IPS-15b (cell line): ENCODE measurements at regions not wholly inside any gene's neighbourhood (a gene's known extent, or its start where the extent isn't known, plus 50 kb on each side); places are given as distances from the start of the nearest gene placed in this dataset.
"Not testable (repeated sequence)": the region's sequence is repeated elsewhere in the genome, so short reads cannot be mapped to it uniquely, and the experiment has no call there.

Experiments
- H3K27me3 ChIP-seq: one replicate; pipeline ENCODE4 v1.6.1; 2013; ENCODE audit warnings: low read length; ENCODE audit not compliant: control insufficient read depth, insufficient read depth
- H3K36me3 ChIP-seq: one replicate; pipeline ENCODE4 v1.6.1; 2013; ENCODE audit warnings: low read length; ENCODE audit not compliant: control insufficient read depth, insufficient read depth
- H3K4me1 ChIP-seq: one replicate; pipeline ENCODE4 v1.6.1; 2013; ENCODE audit warnings: mild to moderate bottlenecking, low read length; ENCODE audit not compliant: control insufficient read depth, insufficient read depth
- H3K4me3 ChIP-seq: one replicate; pipeline ENCODE4 v1.5.1; 2013; ENCODE audit warnings: low read depth, low read length
- H3K9ac ChIP-seq: one replicate; pipeline ENCODE4 v1.6.1; 2013; ENCODE audit warnings: low read depth, mild to moderate bottlenecking, low read length
- H3K9me3 ChIP-seq: one replicate; pipeline ENCODE4 v1.6.1; 2013; ENCODE audit warnings: mild to moderate bottlenecking, low read length; ENCODE audit not compliant: control insufficient read depth, insufficient read depth

DNA sequence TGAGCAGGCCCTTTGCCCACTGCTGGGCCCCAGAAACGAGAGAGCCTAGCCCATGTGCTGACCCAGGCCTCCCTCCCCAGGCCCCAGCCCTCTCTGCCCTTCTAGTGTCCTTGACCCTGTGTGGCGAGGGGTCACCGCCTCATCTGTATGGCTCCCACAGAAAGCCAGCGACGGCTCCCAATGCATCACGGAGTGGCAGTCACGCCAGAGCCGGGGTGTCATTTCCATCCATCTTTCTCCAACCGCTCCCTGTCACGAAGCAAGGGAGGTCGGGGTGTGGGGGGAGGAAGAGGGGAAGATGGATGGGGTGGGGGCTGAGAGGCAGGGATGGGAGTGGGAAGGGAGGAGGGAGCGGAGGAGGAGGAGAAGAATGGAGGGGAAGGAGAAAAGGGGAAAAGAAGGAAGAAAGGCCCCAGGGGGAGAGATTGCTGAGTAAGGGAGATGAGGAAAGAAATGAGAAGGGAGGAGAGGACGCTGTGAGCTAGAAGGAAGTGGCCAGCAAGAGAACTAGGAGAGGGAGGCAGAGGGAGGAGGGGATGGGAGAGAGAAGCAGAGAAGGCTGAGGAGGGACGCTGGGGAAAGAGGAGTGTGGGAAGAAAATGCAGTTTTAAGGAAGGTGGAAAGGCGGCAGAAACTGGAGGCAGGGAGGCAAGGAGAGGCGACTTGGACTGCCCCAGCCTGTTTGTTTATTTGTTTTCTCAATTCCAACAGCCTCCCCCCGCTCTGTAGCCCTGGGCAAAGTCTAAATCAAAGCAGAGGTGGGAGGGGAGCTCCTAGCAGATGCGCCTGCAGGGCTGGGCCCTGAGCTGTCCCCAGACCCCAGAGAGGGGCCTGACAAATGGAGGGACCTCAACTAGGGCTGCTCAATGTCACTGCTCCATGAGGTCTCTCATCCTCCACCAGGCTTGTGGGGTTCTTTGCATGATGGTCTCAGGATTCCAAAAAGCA, 75.5 kb upstream of the LHX5 start:
- peaks cover 7% of the 10 kb centered on the region for H3K27me3 ChIP-seq

DNA sequence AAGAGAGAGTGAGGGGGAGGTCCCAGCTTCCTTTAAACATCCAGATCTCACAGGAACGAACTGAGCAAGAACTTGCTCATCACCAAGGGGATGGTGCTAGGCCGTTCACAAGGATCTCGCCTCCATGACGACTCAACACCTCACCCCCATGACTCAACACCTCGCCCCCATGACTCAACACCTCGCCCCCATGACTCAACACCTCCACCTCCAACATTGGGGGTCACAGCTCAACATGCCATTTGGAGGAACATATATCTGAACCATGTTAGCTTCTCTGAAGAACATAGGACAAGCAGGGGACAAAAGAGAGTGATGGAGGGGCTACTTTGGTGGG, 66.0 kb upstream of the LHX5 start:
- H3K4me3 ChIP-seq, result no peak overlapping the region
- H3K9me3 ChIP-seq, result no peaks in the 10 kb centered on the region
- peaks cover 5% of the 10 kb centered on the region for H3K27me3 ChIP-seq
- no peak overlapping the region for H3K9ac ChIP-seq
- no peaks in the 10 kb centered on the region for H3K4me1 ChIP-seq
- H3K36me3 ChIP-seq, result no peaks in the 10 kb centered on the region

More for the DNA sequence above, 75.5 kb upstream of the LHX5 start:
- H3K4me1 ChIP-seq, result no peaks in the 10 kb centered on the region
- H3K36me3 ChIP-seq, result no peaks in the 10 kb centered on the region
- no peak overlapping the region for H3K4me3 ChIP-seq
- H3K9me3 ChIP-seq, result no peaks in the 10 kb centered on the region
- H3K9ac ChIP-seq, result no peak overlapping the region

GRCh38 chr12:113537046-113537750, 65.5 kb upstream of the LHX5 start:
- no peak overlapping the region for H3K9ac ChIP-seq
- H3K4me1 ChIP-seq, result no peaks in the 10 kb centered on the region
- no peaks in the 10 kb centered on the region for H3K36me3 ChIP-seq
- H3K4me3 ChIP-seq, result no peak overlapping the region
- H3K27me3 ChIP-seq, result peaks cover 5% of the 10 kb centered on the region
- H3K9me3 ChIP-seq, result no peaks in the 10 kb centered on the region

DNA sequence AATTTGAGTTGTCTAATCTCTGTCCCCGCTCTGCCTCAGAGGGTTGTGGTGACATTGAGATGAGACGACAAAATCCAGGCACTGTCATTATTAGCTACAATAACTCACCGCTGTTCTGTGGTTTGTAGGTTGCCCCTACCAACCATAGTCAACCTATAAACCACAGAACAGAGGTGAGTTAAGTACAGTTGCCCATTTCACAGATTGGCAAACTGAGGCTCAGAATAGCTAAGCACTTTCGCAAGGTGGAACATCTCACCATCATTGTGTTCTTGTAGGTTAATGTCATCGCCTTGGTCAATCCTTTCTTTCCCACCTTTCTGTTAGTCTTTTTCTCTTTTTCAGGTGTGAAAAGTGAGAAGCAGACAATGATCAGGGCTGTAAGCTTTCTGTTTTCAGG, 63.4 kb upstream of the LHX5 start:
- Histone ChIP-seq H3K9ac (no peak overlapping the region), H3K27me3 (peaks cover 5% of the 10 kb centered on the region), H3K36me3 (no peaks in the 10 kb centered on the region), H3K4me3 (no peak overlapping the region), H3K4me1 (no peaks in the 10 kb centered on the region), H3K9me3 (no peaks in the 10 kb centered on the region)

DNA sequence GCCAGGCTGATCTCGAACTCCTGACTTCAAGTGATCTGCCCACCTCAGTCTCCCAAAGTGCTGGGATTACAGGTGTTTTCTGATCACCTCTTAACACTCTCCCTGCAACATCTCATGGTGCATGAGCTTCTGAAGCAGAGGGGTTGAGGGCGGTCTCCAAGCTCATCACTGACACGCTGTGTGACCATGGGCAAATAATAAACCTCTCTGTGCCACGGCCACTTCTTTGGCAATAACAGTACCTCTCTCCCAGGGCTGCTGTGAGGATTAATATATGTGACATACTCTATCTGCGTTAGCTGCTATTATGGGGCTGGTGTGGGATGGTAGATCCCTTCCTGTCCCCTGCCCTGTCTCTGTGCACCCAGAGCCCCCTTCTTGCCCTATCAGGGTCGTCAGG, 62.9 kb upstream of the LHX5 start:
- H3K36me3 ChIP-seq, result no peaks in the 10 kb centered on the region
- H3K4me1 ChIP-seq, result no peaks in the 10 kb centered on the region
- H3K9ac ChIP-seq, result no peak overlapping the region
- no peaks in the 10 kb centered on the region for H3K9me3 ChIP-seq
- no peak overlapping the region for H3K4me3 ChIP-seq
- H3K27me3 ChIP-seq, result peaks cover 5% of the 10 kb centered on the region

- Histone ChIP-seq H3K9ac (no peak overlapping the region), H3K27me3 (peaks cover 5% of the 10 kb centered on the region), H3K4me3 (no peak overlapping the region), H3K36me3 (no peaks in the 10 kb centered on the region), H3K9me3 (no peaks in the 10 kb centered on the region), H3K4me1 (no peaks in the 10 kb centered on the region)
Observed at GRCh38 chr12:113533842-113534375, 62.2 kb upstream of the LHX5 start.

GRCh38 chr12:113532292-113532691, 60.6 kb upstream of the LHX5 start:
- Histone ChIP-seq H3K4me1 (peaks cover 5% of the 10 kb centered on the region), H3K36me3 (no peaks in the 10 kb centered on the region), H3K27me3 (peaks cover 5% of the 10 kb centered on the region), H3K4me3 (no peak overlapping the region), H3K9ac (no peak overlapping the region), H3K9me3 (no peaks in the 10 kb centered on the region)

- H3K36me3 ChIP-seq, H3K9ac ChIP-seq, H3K4me3 ChIP-seq, H3K9me3 ChIP-seq, H3K4me1 ChIP-seq, H3K27me3 ChIP-seq: not testable (repeated sequence)
Observed at GRCh38 chr12:113531073-113531472, 59.4 kb upstream of the LHX5 start.

DNA sequence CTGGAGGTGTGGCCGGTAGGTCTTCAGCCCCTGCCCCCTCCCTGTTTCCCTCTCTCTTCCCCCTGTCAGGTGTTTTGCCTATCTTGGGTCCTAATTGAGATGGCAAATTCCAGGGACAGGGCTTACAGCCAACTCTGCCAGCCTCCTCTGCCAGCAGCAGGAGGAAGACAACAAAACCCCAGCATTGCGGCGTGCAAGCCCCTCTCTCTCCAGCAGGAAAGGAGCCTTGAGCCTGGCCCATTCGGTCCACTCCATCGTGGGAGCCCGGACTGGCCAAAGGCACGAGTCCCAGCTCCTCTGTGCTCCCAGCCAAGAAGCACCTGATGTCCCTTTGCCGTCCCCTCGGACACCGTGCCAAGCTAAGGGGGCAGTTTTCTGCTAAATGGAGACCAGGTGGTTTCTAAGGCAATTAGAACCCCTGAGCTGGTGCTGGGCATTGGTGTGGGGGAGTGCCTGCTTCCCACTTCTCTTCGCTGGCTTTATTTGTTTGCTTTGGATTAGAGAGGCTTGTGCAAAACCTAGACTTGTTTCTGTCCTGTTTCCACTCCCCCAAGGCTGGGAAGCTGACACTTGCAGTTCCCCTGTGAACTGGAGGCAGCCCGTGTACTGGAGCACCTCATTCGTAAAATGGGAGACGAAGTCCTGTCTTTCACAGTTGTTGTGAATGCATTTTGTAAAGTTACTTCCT, 57.1 kb upstream of the LHX5 start:
- no peak overlapping the region for H3K4me3 ChIP-seq
- peaks cover 7% of the 10 kb centered on the region for H3K4me1 ChIP-seq
- no peaks in the 10 kb centered on the region for H3K9me3 ChIP-seq
- H3K9ac ChIP-seq, result no peak overlapping the region
- peaks cover 2% of the 10 kb centered on the region for H3K27me3 ChIP-seq
- no peaks in the 10 kb centered on the region for H3K36me3 ChIP-seq

DNA sequence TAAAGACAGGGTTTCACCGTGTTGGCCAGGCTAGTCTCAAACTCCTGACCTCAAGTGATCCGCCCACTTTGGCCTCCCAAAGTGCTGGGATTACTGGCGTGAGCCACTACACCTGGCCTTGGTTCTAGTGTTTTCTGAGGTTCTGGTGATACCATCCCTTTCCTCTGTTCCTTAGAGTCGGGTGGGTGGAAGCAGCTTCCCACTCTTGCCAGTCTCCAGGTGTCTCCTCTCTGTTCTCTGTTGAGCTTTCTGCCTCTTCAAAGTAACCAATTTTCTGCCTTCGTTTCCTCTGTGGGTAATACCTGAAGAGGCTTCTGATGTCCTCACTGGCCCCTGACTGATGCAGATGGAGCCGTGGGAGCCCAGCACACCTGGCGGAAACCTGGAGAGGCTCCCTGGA, 53.4 kb upstream of the LHX5 start:
- Histone ChIP-seq H3K27me3 (peaks cover 10% of the 10 kb centered on the region), H3K9me3 (no peaks in the 10 kb centered on the region), H3K4me3 (no peak overlapping the region), H3K9ac (no peak overlapping the region), H3K4me1 (peaks cover 10% of the 10 kb centered on the region), H3K36me3 (no peaks in the 10 kb centered on the region)

- peaks cover 10% of the 10 kb centered on the region for H3K27me3 ChIP-seq
- H3K9ac ChIP-seq, result no peak overlapping the region
- no peaks in the 10 kb centered on the region for H3K9me3 ChIP-seq
- no peak overlapping the region for H3K4me3 ChIP-seq
- peaks cover 10% of the 10 kb centered on the region for H3K4me1 ChIP-seq
- H3K36me3 ChIP-seq, result no peaks in the 10 kb centered on the region
Observed at GRCh38 chr12:113524495-113524894, 52.8 kb upstream of the LHX5 start.
